Neutrophil (primary cell): ENCODE measurements at regions not wholly inside any gene's neighbourhood (a gene's known extent, or its start where the extent isn't known, plus 50 kb on each side); places are given as distances from the start of the nearest gene placed in this dataset.

Experiments used
- H3K27ac ChIP-seq: fragments of 200-600 bp; sonication (generic); 2 replicates; pipeline ENCODE4 v1.5.1; 2016; ENCODE audit warnings: mild to moderate bottlenecking, moderate library complexity
- H3K27me3 ChIP-seq: fragments of 200-600 bp; sonication (generic); 2 replicates; pipeline ENCODE4 v1.6.0; 2016; ENCODE audit warnings: mild to moderate bottlenecking
- H3K36me3 ChIP-seq: fragments of 200-600 bp; sonication (generic); 2 replicates; pipeline ENCODE4 v1.5.1; 2017
- H3K4me1 ChIP-seq, 2 experiments: fragments of 200-600 bp in 1 of 2; sonication (generic) in 1 of 2; 1 replicate in 1 of 2; 2 replicates in 1 of 2; pipeline versions ENCODE4 v1.5.1 to v1.6.1; 2013 to 2016; ENCODE audit warnings: low read depth in 1 of 2, low read length in 1 of 2, mild to moderate bottlenecking in 1 of 2, moderate library complexity in 1 of 2; ENCODE audit not compliant: control insufficient read depth in 1 of 2, insufficient read depth in 1 of 2
- H3K4me3 ChIP-seq, 2 experiments: fragments of 200-600 bp in 1 of 2; sonication (generic) in 1 of 2; 1 replicate in 1 of 2; 2 replicates in 1 of 2; pipeline ENCODE4 v1.5.1; 2013 to 2016; ENCODE audit warnings: low read depth in 1 of 2, low read length in 1 of 2, mild to moderate bottlenecking in 1 of 2, moderate library complexity in 1 of 2
- H3K9me3 ChIP-seq: fragments of 200-600 bp; sonication (generic); 2 replicates; pipeline ENCODE4 v1.5.1; 2016
- CTCF ChIP-seq: fragments of 200-600 bp; sonication (generic); IDR thresholded peaks from 2 replicates; pipeline ENCODE4 v1.5.1; 2016; ENCODE audit warnings: antibody characterized with exemption

- no peak overlapping the region for H3K4me3 ChIP-seq
- H3K4me1 ChIP-seq: no peaks in the 10 kb centered on the region
- no peak for TF ChIP-seq CTCF
- H3K27me3 ChIP-seq: no peaks in the 10 kb centered on the region
- H3K36me3 ChIP-seq: no peaks in the 10 kb centered on the region
- no peaks in the 10 kb centered on the region for H3K9me3 ChIP-seq
- H3K27ac ChIP-seq: no peak overlapping the region
Measured at GRCh38 chr5:38086777-38087176, 171.6 kb upstream of the EGFLAM start.

DNA sequence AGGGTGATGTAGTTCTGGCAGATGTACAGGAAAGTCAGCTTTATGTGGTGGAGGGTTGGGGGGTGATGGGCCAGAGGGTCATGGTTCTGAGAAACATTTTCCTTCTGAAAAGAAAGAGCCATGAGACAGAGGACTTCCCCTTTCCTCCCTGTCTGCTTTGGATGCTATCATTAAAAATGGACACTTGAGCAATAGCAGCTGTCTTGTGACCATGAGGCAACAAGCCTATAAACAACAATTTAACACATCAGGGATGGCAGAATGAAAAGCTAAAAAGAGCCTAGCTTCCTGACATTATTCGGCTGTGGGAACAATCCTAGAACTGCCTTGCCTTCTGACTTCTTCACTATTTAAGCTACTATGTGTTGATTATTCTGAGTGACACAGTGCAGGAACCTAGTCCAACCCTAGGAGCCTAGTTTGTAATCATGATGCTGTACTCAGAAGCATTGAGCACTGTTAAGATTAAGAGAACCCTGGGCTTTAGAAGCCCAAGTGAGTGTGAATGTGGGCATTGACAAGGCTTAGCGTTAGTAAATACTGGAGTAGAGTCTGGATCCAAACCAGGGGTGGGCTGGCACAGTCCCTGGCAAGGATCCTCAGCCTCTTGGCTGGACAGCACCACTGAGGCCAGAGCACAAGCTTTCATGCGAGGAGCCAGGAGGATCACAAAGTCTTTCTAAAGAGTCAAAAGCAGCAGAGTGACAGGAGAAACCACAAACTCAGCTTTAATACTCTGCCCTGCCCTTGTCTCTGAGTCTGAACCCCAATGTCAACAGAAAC lies 178.5 kb upstream of the EGFLAM start:
- Histone ChIP-seq H3K36me3 (no peaks in the 10 kb centered on the region), H3K9me3 (no peaks in the 10 kb centered on the region), H3K27me3 (no peaks in the 10 kb centered on the region), H3K4me1 (no peaks in the 10 kb centered on the region), H3K27ac (no peak overlapping the region), H3K4me3 (no peak overlapping the region)
- TF ChIP-seq CTCF: no peak

DNA sequence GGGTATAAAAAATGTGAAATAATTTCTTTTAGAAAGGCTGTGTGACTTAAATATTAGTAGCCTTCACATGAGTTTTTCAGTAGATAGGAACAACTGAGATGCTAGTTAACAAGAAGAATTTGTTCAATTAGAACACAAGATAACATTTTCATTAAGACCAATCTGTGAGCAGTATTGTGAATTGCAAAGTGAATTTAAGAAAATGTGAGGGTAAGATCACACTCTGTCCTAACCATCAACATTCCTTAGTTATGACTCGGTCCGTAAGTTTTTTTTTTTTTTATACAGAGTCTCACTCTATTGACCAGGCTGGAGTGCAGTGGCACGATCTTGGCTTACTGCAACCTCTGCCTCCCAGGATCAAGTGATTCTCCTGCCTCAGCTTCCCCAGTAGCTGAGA lies 180.2 kb upstream of the EGFLAM start:
- Histone ChIP-seq H3K9me3 (no peaks in the 10 kb centered on the region), H3K27ac (no peak overlapping the region), H3K4me3 (no peak overlapping the region), H3K27me3 (no peaks in the 10 kb centered on the region), H3K4me1 (no peaks in the 10 kb centered on the region), H3K36me3 (no peaks in the 10 kb centered on the region)
- no peak for TF ChIP-seq CTCF

DNA sequence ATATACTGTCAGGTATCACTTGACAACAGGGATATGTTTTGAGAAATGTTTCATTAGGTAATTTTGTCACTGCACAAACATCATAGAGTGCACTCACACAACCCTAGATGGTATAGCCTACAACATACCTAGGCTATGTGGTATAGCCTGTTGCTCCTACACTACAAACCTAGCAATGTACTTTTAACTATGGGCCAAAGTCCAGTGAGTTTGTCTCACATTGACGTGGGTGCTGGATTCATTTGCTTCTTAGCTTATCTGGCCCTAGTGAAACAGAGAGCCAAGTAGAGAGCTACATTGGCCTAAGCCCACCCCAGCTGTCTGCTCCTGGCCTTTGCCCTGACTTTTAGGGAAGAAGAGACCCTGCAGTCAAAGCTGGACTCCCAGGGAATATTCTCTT lies 180.7 kb upstream of the EGFLAM start:
- no peak for TF ChIP-seq CTCF
- no peaks in the 10 kb centered on the region for H3K9me3 ChIP-seq
- no peak overlapping the region for H3K4me3 ChIP-seq
- H3K4me1 ChIP-seq: no peaks in the 10 kb centered on the region
- H3K27ac ChIP-seq: no peak overlapping the region
- no peaks in the 10 kb centered on the region for H3K27me3 ChIP-seq
- no peaks in the 10 kb centered on the region for H3K36me3 ChIP-seq

- Histone ChIP-seq H3K9me3 (no peaks in the 10 kb centered on the region), H3K4me1 (no peaks in the 10 kb centered on the region), H3K4me3 (no peak overlapping the region), H3K27ac (no peak overlapping the region), H3K36me3 (no peaks in the 10 kb centered on the region), H3K27me3 (no peaks in the 10 kb centered on the region)
- TF ChIP-seq CTCF: no peak
Measured at GRCh38 chr5:38071831-38072694, 186.3 kb upstream of the EGFLAM start.
